CD14-positive monocyte (primary cell): ENCODE measurements at regions not wholly inside any gene's neighbourhood (a gene's known extent, or its start where the extent isn't known, plus 50 kb on each side); places are given as distances from the start of the nearest gene placed in this dataset.

ENCODE experiments used
- DNase-seq, 3 donors: peaks; one replicate each; pipeline ENCODE4 v3.0.0-alpha.2; 2011 to 2022
- H2AFZ ChIP-seq: 2 replicates; pipeline ENCODE4 v1.6.0; 2012; ENCODE audit warnings: mild to moderate bottlenecking, low read depth, low read length, inconsistent platforms; ENCODE audit not compliant: insufficient read depth, poor library complexity, severe bottlenecking
- H3K27ac ChIP-seq, 2 donors: 1 replicate in 1 of 2; 2 replicates in 1 of 2; pipeline ENCODE4 v1.5.1; 2012 to 2013; ENCODE audit warnings: low read length in 2 of 2, control low read depth in 1 of 2, inconsistent platforms in 1 of 2, low read depth in 1 of 2, mild to moderate bottlenecking in 1 of 2
- H3K27me3 ChIP-seq, 2 donors: one replicate each; pipeline versions ENCODE4 v1.6.0 to v1.6.1; 2011 to 2013; ENCODE audit warnings: low read length in 2 of 2; ENCODE audit not compliant: control insufficient read depth in 2 of 2, insufficient read depth in 2 of 2
- H3K36me3 ChIP-seq, 2 donors: replicated peaks in 1 of 2; 1 replicate in 1 of 2; 2 replicates in 1 of 2; pipeline versions ENCODE4 v1.5.1 to v1.6.1; 2012 to 2013; ENCODE audit warnings: low read length in 2 of 2, control low read depth in 1 of 2, inconsistent platforms in 1 of 2, mild to moderate bottlenecking in 1 of 2; ENCODE audit not compliant: insufficient read depth in 2 of 2, control insufficient read depth in 1 of 2
- H3K4me1 ChIP-seq, 2 donors: 1 replicate in 1 of 2; 2 replicates in 1 of 2; pipeline versions ENCODE4 v1.5.1 to v1.6.1; 2012 to 2013; ENCODE audit warnings: low read length in 2 of 2, control low read depth in 1 of 2, inconsistent platforms in 1 of 2, mild to moderate bottlenecking in 1 of 2, moderate library complexity in 1 of 2; ENCODE audit not compliant: insufficient read depth in 2 of 2, control insufficient read depth in 1 of 2
- H3K4me2 ChIP-seq: replicated peaks from 2 replicates; pipeline ENCODE3; 2012; ENCODE audit warnings: low read length, moderate library complexity, mild to moderate bottlenecking; ENCODE audit not compliant: poor library complexity, severe bottlenecking; ENCODE audit errors: extremely low read depth
- H3K4me3 ChIP-seq, 3 experiments: fragments of 200-600 bp in 1 of 3; sonication (generic) in 1 of 3; replicated peaks in 1 of 3; 1 replicate in 2 of 3; 2 replicates in 1 of 3; pipeline ENCODE4 v1.5.1; 2011 to 2013; ENCODE audit warnings: low read length in 3 of 3, mild to moderate bottlenecking in 3 of 3, control low read depth in 2 of 3, low read depth in 2 of 3, inconsistent platforms in 1 of 3, moderate library complexity in 1 of 3
- H3K79me2 ChIP-seq: 2 replicates; pipeline ENCODE4 v1.6.0; 2012; ENCODE audit warnings: mild to moderate bottlenecking, control low read depth, inconsistent platforms, low read length, moderate library complexity; ENCODE audit not compliant: insufficient read depth
- H3K9ac ChIP-seq: 2 replicates; pipeline ENCODE4 v1.6.0; 2017; ENCODE audit warnings: low read length, mild to moderate bottlenecking; ENCODE audit not compliant: insufficient read depth, poor library complexity, severe bottlenecking
- H3K9me3 ChIP-seq, 2 donors: replicated peaks in 1 of 2; 1 replicate in 1 of 2; 2 replicates in 1 of 2; pipeline versions ENCODE4 v1.5.1 to v1.6.1; 2012 to 2013; ENCODE audit warnings: low read length in 2 of 2, control low read depth in 1 of 2; ENCODE audit not compliant: control insufficient read depth in 1 of 2, insufficient read depth in 1 of 2
- H4K20me1 ChIP-seq: 2 replicates; pipeline ENCODE4 v1.6.0; 2012; ENCODE audit warnings: mild to moderate bottlenecking, low read length, control low read depth, moderate library complexity; ENCODE audit not compliant: insufficient read depth
- H3K27ac Mint-ChIP-seq, 7 donors: one replicate each; pipeline ENCODE4 v1.8.0; 2020; ENCODE audit warnings: mild to moderate bottlenecking in 7 of 7, mixed read lengths in 7 of 7, moderate library complexity in 6 of 7, inconsistent platforms in 2 of 7
- H3K27me3 Mint-ChIP-seq, 3 donors: one replicate each; pipeline ENCODE4 v1.8.0; 2021 to 2022; ENCODE audit warnings: low read depth in 3 of 3, mild to moderate bottlenecking in 3 of 3, mixed read lengths in 3 of 3, moderate library complexity in 3 of 3, inconsistent platforms in 1 of 3
- H3K36me3 Mint-ChIP-seq, 2 donors: one replicate each; pipeline ENCODE4 v1.8.0; 2020; ENCODE audit warnings: mixed read lengths in 2 of 2, inconsistent platforms in 1 of 2, mild to moderate bottlenecking in 1 of 2
- H3K4me1 Mint-ChIP-seq: one replicate; pipeline ENCODE4 v1.8.0; 2020; ENCODE audit warnings: mild to moderate bottlenecking, mixed read lengths
- H3K4me3 Mint-ChIP-seq, 2 donors: one replicate each; pipeline ENCODE4 v1.8.0; 2020; ENCODE audit warnings: mild to moderate bottlenecking in 2 of 2, mixed read lengths in 2 of 2, moderate library complexity in 1 of 2
- H3K9me3 Mint-ChIP-seq, 7 donors: one replicate each; pipeline ENCODE4 v1.8.0; 2020 to 2022; ENCODE audit warnings: mixed read lengths in 7 of 7, mild to moderate bottlenecking in 6 of 7, moderate library complexity in 6 of 7, inconsistent platforms in 2 of 7
- CTCF ChIP-seq: fragments of 200-600 bp; IDR thresholded peaks from one replicate; pipeline ENCODE4 v1.8.0; 2022; ENCODE audit warnings: antibody characterized with exemption, mild to moderate bottlenecking
- WGBS: methylation state at CpG from one replicate; pipeline ENCODE4 v1.1.5; 2013; ENCODE audit warnings: missing lambda C conversion rate; ENCODE audit not compliant: insufficient coverage; 5-methylcytosine and 5-hydroxymethylcytosine counted together
- intact Hi-C, 2 donors: fragments of 100-400 bp; cut with micrococcal nuclease; formaldehyde crosslinking; loops; one replicate each; pipeline versions ENCODE4 v1.15.0 to v1.15.1; 2023

GRCh38 chr13:42393573-42394360 lies 121.8 kb downstream of the AKAP11 start:
- peaks cover 1 to 6% (median 3%) of the 10 kb centered on the region in 3 donors for H3K27me3 Mint-ChIP-seq
- Histone ChIP-seq H3K27me3 (no peaks in the 10 kb centered on the region), H3K9ac (no peak overlapping the region), H3K9me3 (no peaks in the 10 kb centered on the region), H3K79me2 (no peaks in the 10 kb centered on the region), H3K36me3 (no peaks in the 10 kb centered on the region), H3K27ac (no peak overlapping the region), H4K20me1 (no peaks in the 10 kb centered on the region), H3K4me1 (no peaks in the 10 kb centered on the region), H3K4me3 (no peak overlapping the region), H2AFZ (no peak overlapping the region), H3K4me2 (no peak overlapping the region)
- H3K27ac Mint-ChIP-seq = no peak overlapping the region
- H3K36me3 Mint-ChIP-seq = no peaks in the 10 kb centered on the region
- peaks cover 0 to 6% (median 3%) of the 10 kb centered on the region in 7 donors for H3K9me3 Mint-ChIP-seq
- intact Hi-C loops = no loop called here
- H3K4me1 Mint-ChIP-seq = no peaks in the 10 kb centered on the region
- H3K4me3 Mint-ChIP-seq = no peak overlapping the region
- 100% methylated on average over 1 of the region's 5 CpGs for WGBS
- TF ChIP-seq CTCF = no peak
- no peak for DNase-seq

- Histone ChIP-seq H3K4me2 (no peak overlapping the region), H3K27me3 (no peaks in the 10 kb centered on the region), H3K36me3 (no peaks in the 10 kb centered on the region), H3K27ac (no peak overlapping the region), H3K9me3 (no peaks in the 10 kb centered on the region), H3K4me3 (no peak overlapping the region), H4K20me1 (no peaks in the 10 kb centered on the region), H3K4me1 (no peaks in the 10 kb centered on the region), H3K9ac (no peak overlapping the region), H2AFZ (no peak overlapping the region), H3K79me2 (no peaks in the 10 kb centered on the region)
- no peak for DNase-seq
- no peaks in the 10 kb centered on the region for H3K4me1 Mint-ChIP-seq
- peaks cover 0 to 6% (median 3%) of the 10 kb centered on the region in 7 donors for H3K9me3 Mint-ChIP-seq
- TF ChIP-seq CTCF = no peak
- intact Hi-C loops = no loop called here
- H3K27me3 Mint-ChIP-seq = peaks cover 1 to 6% (median 3%) of the 10 kb centered on the region in 3 donors
- H3K4me3 Mint-ChIP-seq = no peak overlapping the region
- 75% methylated on average over 4 of the region's 4 CpGs for WGBS
- H3K36me3 Mint-ChIP-seq = no peaks in the 10 kb centered on the region
- H3K27ac Mint-ChIP-seq = no peak overlapping the region
Observed at GRCh38 chr13:42394361-42394708, 122.4 kb downstream of the AKAP11 start.
